ENCODE measurements at regions not wholly inside any gene's neighbourhood (a gene's known extent, or its start where the extent isn't known, plus 50 kb on each side); places are given as distances from the start of the nearest gene placed in this dataset.

DNA sequence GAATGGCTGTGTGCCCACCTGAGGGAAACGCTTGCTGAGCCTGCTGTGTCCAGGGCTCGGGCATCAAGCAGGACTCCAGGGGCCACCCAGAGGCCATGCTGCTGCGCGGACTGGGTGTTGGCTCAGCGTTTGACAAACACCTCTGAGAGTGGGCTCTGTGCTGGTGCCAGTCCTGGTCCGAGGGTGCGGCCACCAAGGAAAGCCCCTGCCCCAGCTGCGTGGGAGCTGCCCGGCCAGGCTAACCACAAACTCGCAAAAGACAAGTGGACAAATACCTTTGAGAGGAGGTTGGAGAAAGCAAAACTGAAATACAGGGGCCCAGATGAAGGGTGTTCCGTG lies 65.6 kb upstream of the TTC34 start:
- Mint-ChIP-seq H3K27me3 (ENCODE audit: insufficient read depth, unreplicated experiment) (no peaks in the 10 kb centered on the region), H3K36me3 (ENCODE audit: insufficient read depth, unreplicated experiment) (no peaks in the 10 kb centered on the region), H3K4me3 (ENCODE audit: unreplicated experiment) (no peak overlapping the region), H3K27ac (ENCODE audit: low read depth, unreplicated experiment) (no peak overlapping the region), H3K4me1 (ENCODE audit: insufficient read depth, unreplicated experiment) (no peaks in the 10 kb centered on the region), H3K9me3 (ENCODE audit: unreplicated experiment) (no peaks in the 10 kb centered on the region)
- no TSS peak for BruUV-seq (replicated peaks)
- TF ChIP-seq, protein P1, sequence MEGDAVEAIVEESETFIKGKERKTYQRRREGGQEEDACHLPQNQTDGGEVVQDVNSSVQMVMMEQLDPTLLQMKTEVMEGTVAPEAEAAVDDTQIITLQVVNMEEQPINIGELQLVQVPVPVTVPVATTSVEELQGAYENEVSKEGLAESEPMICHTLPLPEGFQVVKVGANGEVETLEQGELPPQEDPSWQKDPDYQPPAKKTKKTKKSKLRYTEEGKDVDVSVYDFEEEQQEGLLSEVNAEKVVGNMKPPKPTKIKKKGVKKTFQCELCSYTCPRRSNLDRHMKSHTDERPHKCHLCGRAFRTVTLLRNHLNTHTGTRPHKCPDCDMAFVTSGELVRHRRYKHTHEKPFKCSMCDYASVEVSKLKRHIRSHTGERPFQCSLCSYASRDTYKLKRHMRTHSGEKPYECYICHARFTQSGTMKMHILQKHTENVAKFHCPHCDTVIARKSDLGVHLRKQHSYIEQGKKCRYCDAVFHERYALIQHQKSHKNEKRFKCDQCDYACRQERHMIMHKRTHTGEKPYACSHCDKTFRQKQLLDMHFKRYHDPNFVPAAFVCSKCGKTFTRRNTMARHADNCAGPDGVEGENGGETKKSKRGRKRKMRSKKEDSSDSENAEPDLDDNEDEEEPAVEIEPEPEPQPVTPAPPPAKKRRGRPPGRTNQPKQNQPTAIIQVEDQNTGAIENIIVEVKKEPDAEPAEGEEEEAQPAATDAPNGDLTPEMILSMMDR (IDR thresholded peaks at IDR 0.05; ENCODE audit: unreplicated experiment): no peak
- ChIA-PET POLR2A (no interaction called here), CTCF (no interaction called here)
- intact Hi-C loops (cut with micrococcal nuclease): no loop called here
- DNase-seq (ENCODE audit: unreplicated experiment): no peak

DNA sequence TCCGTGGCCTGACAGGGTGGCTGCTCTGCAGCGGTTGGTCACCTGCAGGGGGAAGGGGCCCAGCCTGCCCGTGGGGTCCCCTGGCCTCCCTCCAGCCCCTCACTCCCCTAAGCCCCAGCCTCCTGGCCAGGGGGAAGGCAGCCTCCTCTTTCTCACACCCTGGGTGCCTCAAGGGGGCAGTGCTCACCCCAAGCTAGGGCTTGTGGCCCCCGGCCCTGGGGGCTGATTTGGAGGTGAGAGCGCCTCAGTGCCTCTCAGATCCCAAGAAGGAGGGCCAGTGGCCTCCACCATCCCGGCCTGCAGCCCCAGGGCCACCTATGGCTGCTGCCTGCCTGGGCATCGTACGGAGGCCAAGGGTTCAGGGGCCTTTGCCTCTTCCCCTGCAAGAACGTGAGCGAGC lies 66.4 kb upstream of the TTC34 start:
- Mint-ChIP-seq H3K36me3 (ENCODE audit: insufficient read depth, unreplicated experiment) (peaks cover 4% of the 10 kb centered on the region), H3K27ac (ENCODE audit: low read depth, unreplicated experiment) (no peak overlapping the region), H3K27me3 (ENCODE audit: insufficient read depth, unreplicated experiment) (no peaks in the 10 kb centered on the region), H3K4me3 (ENCODE audit: unreplicated experiment) (no peak overlapping the region), H3K4me1 (ENCODE audit: insufficient read depth, unreplicated experiment) (no peaks in the 10 kb centered on the region), H3K9me3 (ENCODE audit: unreplicated experiment) (peaks cover 2% of the 10 kb centered on the region)
- TF ChIP-seq, protein P1 (IDR thresholded peaks at IDR 0.05; ENCODE audit: unreplicated experiment): no peak
- CTCF ChIA-PET: no interaction called here
- intact Hi-C loops (cut with micrococcal nuclease): no loop called here
- no TSS peak for BruUV-seq (replicated peaks)
- POLR2A ChIA-PET: no interaction called here
- no peak for DNase-seq (ENCODE audit: unreplicated experiment)

DNA sequence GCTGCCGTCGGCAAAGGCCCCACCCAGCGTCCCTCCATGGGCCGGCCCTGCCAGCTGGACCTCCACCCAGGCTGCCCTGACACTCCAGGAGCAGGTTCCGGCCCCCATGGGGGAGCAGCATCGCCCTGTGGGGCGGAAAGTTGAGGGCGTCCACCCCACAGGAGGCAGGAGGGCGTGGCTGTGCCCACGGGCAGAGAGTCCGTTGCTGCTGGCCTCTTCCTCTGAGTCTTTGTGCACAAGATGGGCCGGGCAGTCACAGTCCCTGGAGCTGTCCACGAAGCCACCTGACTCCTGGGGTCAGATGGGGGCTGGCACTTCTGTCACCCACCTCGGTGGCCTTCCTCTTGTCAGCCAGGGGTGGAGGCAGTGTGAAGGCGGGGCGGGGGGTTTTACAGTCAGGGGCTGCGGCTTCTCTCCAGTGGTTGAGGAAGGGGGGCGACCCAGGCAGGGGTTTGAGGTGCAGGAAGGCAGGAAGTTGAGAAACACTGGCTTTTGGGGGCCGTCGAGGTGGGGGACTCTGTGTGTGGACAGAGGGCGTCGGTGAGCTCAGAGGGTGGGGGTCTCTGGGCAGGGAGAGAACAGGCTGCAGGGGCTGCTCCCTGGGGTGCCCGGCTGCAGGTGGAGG lies 67.2 kb upstream of the TTC34 start:
- ChIA-PET POLR2A (no interaction called here), CTCF (no interaction called here)
- Mint-ChIP-seq H3K4me1 (ENCODE audit: insufficient read depth, unreplicated experiment) (no peaks in the 10 kb centered on the region), H3K27ac (ENCODE audit: low read depth, unreplicated experiment) (no peak overlapping the region), H3K4me3 (ENCODE audit: unreplicated experiment) (no peak overlapping the region), H3K27me3 (ENCODE audit: insufficient read depth, unreplicated experiment) (no peaks in the 10 kb centered on the region), H3K36me3 (ENCODE audit: insufficient read depth, unreplicated experiment) (peaks cover 4% of the 10 kb centered on the region), H3K9me3 (ENCODE audit: unreplicated experiment) (peaks cover 10% of the 10 kb centered on the region)
- no TSS peak for BruUV-seq (replicated peaks)
- no peak for DNase-seq (ENCODE audit: unreplicated experiment)
- TF ChIP-seq, protein P1 (IDR thresholded peaks at IDR 0.05; ENCODE audit: unreplicated experiment): no peak
- intact Hi-C loops (cut with micrococcal nuclease): no loop called here

DNA sequence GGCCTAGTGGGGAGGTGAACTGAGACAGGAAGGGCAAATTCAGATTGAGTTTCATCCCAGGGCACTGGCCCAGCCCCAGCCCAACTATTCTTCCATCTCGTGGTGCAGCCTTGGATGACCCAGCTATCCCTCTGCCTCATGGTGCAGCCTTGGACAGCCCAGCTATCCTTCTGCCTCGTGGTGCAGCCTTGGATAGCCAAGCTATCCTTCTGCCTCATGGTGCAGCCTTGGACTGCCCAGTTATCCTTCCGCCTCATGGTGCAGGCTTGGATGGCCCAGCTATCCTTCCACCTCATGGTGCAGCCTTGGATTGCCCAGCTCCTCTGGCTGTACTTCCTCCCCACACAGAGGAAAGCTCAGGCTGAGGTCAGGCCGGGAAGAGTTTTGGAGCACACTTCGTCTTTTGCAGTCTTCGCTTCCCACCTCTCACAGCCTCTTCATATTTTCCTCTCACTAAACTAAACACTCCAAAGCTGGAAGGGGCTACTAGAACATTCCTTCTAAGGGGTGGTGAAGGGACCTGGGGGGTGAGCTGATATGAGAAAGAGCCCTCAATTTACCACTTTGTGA lies 69.8 kb upstream of the TTC34 start:
- BruUV-seq (replicated peaks): no TSS peak
- H3K9me3 Mint-ChIP-seq (ENCODE audit: unreplicated experiment): peaks cover 10% of the 10 kb centered on the region
- H3K4me1 Mint-ChIP-seq (ENCODE audit: insufficient read depth, unreplicated experiment): no peaks in the 10 kb centered on the region
- ChIA-PET CTCF (interaction anchor here (0.7 kb wide), 1 partner anchor 1097 kb away, joined by 4 read pairs; no protein-coding TSS in a partner anchor), POLR2A (no interaction called here)
- H3K4me3 Mint-ChIP-seq (ENCODE audit: unreplicated experiment): no peak overlapping the region
- no peak for DNase-seq (ENCODE audit: unreplicated experiment)
- TF ChIP-seq, protein P1 (IDR thresholded peaks at IDR 0.05; ENCODE audit: unreplicated experiment): no peak
- no peak overlapping the region for H3K27ac Mint-ChIP-seq (ENCODE audit: low read depth, unreplicated experiment)
- intact Hi-C loops (cut with micrococcal nuclease): no loop called here
- H3K27me3 Mint-ChIP-seq (ENCODE audit: insufficient read depth, unreplicated experiment): no peaks in the 10 kb centered on the region
- peaks cover 4% of the 10 kb centered on the region for H3K36me3 Mint-ChIP-seq (ENCODE audit: insufficient read depth, unreplicated experiment)

Data from MCF 10A (cell line).